Right lobe of liver (tissue), 4 donors: ENCODE measurements at regions not wholly inside any gene's neighbourhood (a gene's known extent, or its start where the extent isn't known, plus 50 kb on each side); places are given as distances from the start of the nearest gene placed in this dataset.

Source experiments
- POLR2A ChIP-seq: fragments of 450-650 bp; IDR thresholded peaks from one replicate; pipeline ENCODE4 v1.6.1; 2017; ENCODE audit warnings: antibody characterized with exemption, mild to moderate bottlenecking
- TF ChIP-seq, protein P1 (sequence below), 4 donors: fragments of 200-600 bp in 3 of 4; fragments of 450-650 bp in 1 of 4; IDR thresholded peaks; one replicate each; pipeline versions ENCODE4 v1.5.1 to v1.8.0; 2016 to 2022; ENCODE audit warnings: antibody characterized with exemption in 4 of 4, mild to moderate bottlenecking in 2 of 4
- donor health status: DM: no; HTN: no; CAD: no.
- donor health status: DM: no; HTN: no; CAD: no.
- donor health status: DM: no; HTN: yes; CAD: no.

DNA sequence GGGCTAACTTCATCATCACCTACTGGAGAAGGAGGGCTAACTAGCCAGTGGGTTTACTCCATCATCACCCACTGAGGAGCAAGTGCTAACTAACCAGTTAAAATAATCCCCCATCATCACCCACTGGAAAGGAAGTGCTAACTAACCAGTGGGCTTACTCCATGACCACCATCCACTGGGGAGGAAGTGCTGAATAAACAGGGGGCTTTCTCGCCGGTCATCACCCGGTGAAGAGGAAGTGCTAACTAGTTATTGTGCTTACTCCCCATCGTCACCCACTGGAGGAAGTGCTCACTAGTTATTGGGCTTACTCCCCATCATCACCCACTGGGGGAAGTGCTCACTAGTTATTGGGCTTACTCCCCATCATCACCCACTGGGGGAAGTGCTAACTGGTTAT, 124.4 kb upstream of the SALL3 start:
- TF ChIP-seq, protein P1, sequence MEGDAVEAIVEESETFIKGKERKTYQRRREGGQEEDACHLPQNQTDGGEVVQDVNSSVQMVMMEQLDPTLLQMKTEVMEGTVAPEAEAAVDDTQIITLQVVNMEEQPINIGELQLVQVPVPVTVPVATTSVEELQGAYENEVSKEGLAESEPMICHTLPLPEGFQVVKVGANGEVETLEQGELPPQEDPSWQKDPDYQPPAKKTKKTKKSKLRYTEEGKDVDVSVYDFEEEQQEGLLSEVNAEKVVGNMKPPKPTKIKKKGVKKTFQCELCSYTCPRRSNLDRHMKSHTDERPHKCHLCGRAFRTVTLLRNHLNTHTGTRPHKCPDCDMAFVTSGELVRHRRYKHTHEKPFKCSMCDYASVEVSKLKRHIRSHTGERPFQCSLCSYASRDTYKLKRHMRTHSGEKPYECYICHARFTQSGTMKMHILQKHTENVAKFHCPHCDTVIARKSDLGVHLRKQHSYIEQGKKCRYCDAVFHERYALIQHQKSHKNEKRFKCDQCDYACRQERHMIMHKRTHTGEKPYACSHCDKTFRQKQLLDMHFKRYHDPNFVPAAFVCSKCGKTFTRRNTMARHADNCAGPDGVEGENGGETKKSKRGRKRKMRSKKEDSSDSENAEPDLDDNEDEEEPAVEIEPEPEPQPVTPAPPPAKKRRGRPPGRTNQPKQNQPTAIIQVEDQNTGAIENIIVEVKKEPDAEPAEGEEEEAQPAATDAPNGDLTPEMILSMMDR (IDR thresholded peaks at IDR 0.05): no peak
- no peak for TF ChIP-seq POLR2A
